IMR-90 (cell line): ENCODE measurements at regions not wholly inside any gene's neighbourhood (a gene's known extent, or its start where the extent isn't known, plus 50 kb on each side); places are given as distances from the start of the nearest gene placed in this dataset.

Experiments used
- CEBPB ChIP-seq: IDR thresholded peaks from 2 replicates; pipeline ENCODE4 v1.6.1; 2012; ENCODE audit warnings: low read depth, low read length, improper control_type of control experiment
- CTCF ChIP-seq: conservative IDR thresholded peaks from 2 replicates; pipeline ENCODE4 v1.5.1; 2012; ENCODE audit warnings: mild to moderate bottlenecking, low read depth, low read length, improper control_type of control experiment
- FOS ChIP-seq: fragments of 150-350 bp; IDR thresholded peaks from 2 replicates; pipeline ENCODE4 v1.6.1; 2016; ENCODE audit warnings: low read depth, low read length
- POLR2A ChIP-seq: IDR thresholded peaks from 2 replicates; pipeline ENCODE4 v1.6.1; 2012; ENCODE audit warnings: mild to moderate bottlenecking, low read depth, low read length

GRCh38 chr4:19689511-19689910, 562.2 kb upstream of the SLIT2 start:
- TF ChIP-seq CTCF (no peak), FOS (no peak), CEBPB (no peak), POLR2A (no peak)
